ENCODE measurements at regions not wholly inside any gene's neighbourhood (a gene's known extent, or its start where the extent isn't known, plus 50 kb on each side); places are given as distances from the start of the nearest gene placed in this dataset.

DNA sequence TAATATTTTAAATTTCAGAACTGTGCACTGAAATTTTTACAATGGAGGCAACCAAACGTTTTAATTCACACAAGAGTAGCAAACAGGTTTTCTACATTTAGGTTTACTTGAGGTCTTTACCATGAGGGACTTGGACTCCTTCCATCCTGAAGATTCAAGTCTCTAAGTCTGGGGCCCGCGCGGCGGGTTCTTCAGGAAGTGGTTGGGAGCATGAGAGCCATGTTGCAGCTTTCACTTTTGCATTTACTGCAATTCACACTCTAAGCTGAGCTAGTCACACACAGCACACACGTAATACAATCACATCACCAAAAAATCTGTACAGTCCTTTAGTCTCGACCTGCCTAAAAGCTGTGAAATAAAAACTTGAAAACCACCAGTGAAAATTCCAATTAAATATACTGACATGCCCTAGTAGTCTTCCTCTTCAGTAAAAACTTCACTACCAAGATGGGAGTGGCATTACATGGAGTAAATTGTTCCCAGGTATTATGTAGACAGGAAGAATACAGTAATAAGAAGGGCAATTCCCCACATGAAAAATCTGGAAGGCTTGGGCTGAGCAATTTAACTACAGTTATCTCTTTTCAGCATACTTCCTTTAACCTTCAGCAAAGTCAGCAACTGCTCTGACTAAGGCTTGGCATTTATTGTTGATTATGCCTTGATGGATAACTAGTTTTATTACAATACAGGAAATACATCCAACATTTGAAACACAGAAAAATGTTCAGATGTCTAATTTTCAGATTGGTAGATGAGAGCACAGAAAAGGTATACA lies 571.1 kb upstream of the DIPK2B start:
- Histone ChIP-seq H3K4me2 (no peak overlapping the region), H3K4me1 (no peaks in the 10 kb centered on the region), H3K9ac (no peak overlapping the region), H3K36me3 (no peaks in the 10 kb centered on the region), H3K27ac (no peak overlapping the region), H2AFZ (replicated peaks) (no peak overlapping the region), H3K27me3 (no peaks in the 10 kb centered on the region), H3K9me3 (ENCODE audit: low read depth) (no peaks in the 10 kb centered on the region), H4K20me1 (ENCODE audit: low read depth) (no peaks in the 10 kb centered on the region), H3K4me3 (no peak overlapping the region), H3F3A (ENCODE audit: low read depth) (no peaks in the 10 kb centered on the region), H3K79me2 (ENCODE audit: low read depth) (peaks cover 92% of the 10 kb centered on the region)
- no peak for DNase-seq (ENCODE audit: low spot score)
- Mint-ChIP-seq H3K27ac (no peak overlapping the region), H3K4me3 (no peak overlapping the region), H3K9me3 (no peaks in the 10 kb centered on the region), H3K27me3 (ENCODE audit: insufficient read depth, low read depth) (peaks cover 5% of the 10 kb centered on the region), H3K4me1 (peaks cover 37% of the 10 kb centered on the region), H3K36me3 (peaks cover 1% of the 10 kb centered on the region)
- no peak for TF ChIP-seq EZH2phosphoT487 (IDR thresholded peaks at IDR 0.05)
- TF ChIP-seq CTCF (IDR thresholded peaks at IDR 0.05), result no peak
- no peak for TF ChIP-seq EZH2 (IDR thresholded peaks at IDR 0.05)

- Histone ChIP-seq H3K36me3 (no peaks in the 10 kb centered on the region), H2AFZ (replicated peaks) (no peak overlapping the region), H3K4me3 (no peak overlapping the region), H3K27ac (no peak overlapping the region), H4K20me1 (ENCODE audit: low read depth) (no peaks in the 10 kb centered on the region), H3F3A (ENCODE audit: low read depth) (no peaks in the 10 kb centered on the region), H3K79me2 (ENCODE audit: low read depth) (peaks cover 91% of the 10 kb centered on the region), H3K9me3 (ENCODE audit: low read depth) (no peaks in the 10 kb centered on the region), H3K4me2 (no peak overlapping the region), H3K9ac (no peak overlapping the region), H3K27me3 (no peaks in the 10 kb centered on the region), H3K4me1 (no peaks in the 10 kb centered on the region)
- no peak overlapping the region for H3K27ac Mint-ChIP-seq
- no peak for TF ChIP-seq EZH2 (IDR thresholded peaks at IDR 0.05)
- TF ChIP-seq CTCF (IDR thresholded peaks at IDR 0.05), result no peak
- no peak for TF ChIP-seq EZH2phosphoT487 (IDR thresholded peaks at IDR 0.05)
- H3K9me3 Mint-ChIP-seq, result no peaks in the 10 kb centered on the region
- no peak overlapping the region for H3K4me3 Mint-ChIP-seq
- H3K36me3 Mint-ChIP-seq, result peaks cover 1% of the 10 kb centered on the region
- peaks cover 37% of the 10 kb centered on the region for H3K4me1 Mint-ChIP-seq
- H3K27me3 Mint-ChIP-seq (ENCODE audit: insufficient read depth, low read depth), result peaks cover 5% of the 10 kb centered on the region
- DNase-seq (ENCODE audit: low spot score), result no peak
Measured at GRCh38 chrX:45771114-45771513, 570.4 kb upstream of the DIPK2B start.

DNA sequence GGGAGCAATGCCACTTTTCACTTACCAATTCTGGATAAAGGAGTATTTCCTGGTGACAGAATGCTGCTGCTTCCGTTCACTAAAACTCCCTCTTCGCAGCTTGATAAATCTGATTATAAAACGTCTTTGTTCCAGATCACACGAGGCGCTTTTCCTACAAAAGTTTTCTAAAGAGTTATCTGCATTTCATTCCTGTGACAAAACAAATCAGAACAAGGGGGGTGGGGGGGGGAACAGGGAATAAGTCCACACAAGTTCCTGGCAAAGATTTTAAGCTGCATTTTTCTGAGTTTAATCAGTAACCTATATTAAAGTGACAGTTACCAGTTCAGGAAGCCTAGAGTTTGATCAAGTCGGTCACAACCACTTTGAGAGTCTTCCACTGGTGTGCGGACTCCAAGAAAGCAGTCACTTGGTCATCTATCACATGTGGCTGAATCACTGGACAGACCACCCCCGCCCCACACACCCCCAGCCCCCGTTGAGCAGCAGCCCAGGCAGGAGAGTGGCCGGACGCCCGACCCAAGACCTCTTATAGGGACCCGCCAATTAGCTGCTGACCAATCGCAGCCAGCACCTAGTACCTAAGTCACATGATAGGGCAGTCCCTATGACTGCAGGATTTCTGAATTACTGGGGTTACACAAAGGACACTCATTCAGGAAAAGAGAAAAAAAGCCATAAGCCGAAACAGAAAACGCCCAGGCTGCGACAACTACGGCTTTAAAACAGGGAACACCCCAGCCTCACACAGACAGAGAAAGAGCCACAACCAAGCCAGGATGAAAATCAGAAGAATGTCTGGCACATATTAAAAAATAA lies 569.3 kb upstream of the DIPK2B start:
- H3K4me3 ChIP-seq, result no peak overlapping the region
- no peaks in the 10 kb centered on the region for H3K9me3 ChIP-seq (ENCODE audit: low read depth)
- peaks cover 1% of the 10 kb centered on the region for H3K36me3 Mint-ChIP-seq
- no peaks in the 10 kb centered on the region for H3K9me3 Mint-ChIP-seq
- DNase-seq (ENCODE audit: low spot score), result peak; percentile 26
- no peaks in the 10 kb centered on the region for H3F3A ChIP-seq (ENCODE audit: low read depth)
- no peak overlapping the region for H3K27ac ChIP-seq
- no peak overlapping the region for H3K4me2 ChIP-seq
- H3K27me3 Mint-ChIP-seq (ENCODE audit: insufficient read depth, low read depth), result peaks cover 5% of the 10 kb centered on the region
- no peak overlapping the region for H3K9ac ChIP-seq
- H3K27ac Mint-ChIP-seq, result no peak overlapping the region
- H4K20me1 ChIP-seq (ENCODE audit: low read depth), result no peaks in the 10 kb centered on the region
- no peaks in the 10 kb centered on the region for H3K27me3 ChIP-seq
- H3K79me2 ChIP-seq (ENCODE audit: low read depth), result peaks cover 91% of the 10 kb centered on the region
- H2AFZ ChIP-seq (replicated peaks), result no peak overlapping the region
- TF ChIP-seq CTCF (IDR thresholded peaks at IDR 0.05), result no peak
- TF ChIP-seq EZH2phosphoT487 (IDR thresholded peaks at IDR 0.05), result no peak
- no peak for TF ChIP-seq EZH2 (IDR thresholded peaks at IDR 0.05)
- no peaks in the 10 kb centered on the region for H3K4me1 ChIP-seq
- no peak overlapping the region for H3K4me3 Mint-ChIP-seq
- H3K4me1 Mint-ChIP-seq, result peaks cover 41% of the 10 kb centered on the region
- no peaks in the 10 kb centered on the region for H3K36me3 ChIP-seq

All from neural progenitor cell (in vitro differentiated cells).